ENCODE measurements at regions not wholly inside any gene's neighbourhood (a gene's known extent, or its start where the extent isn't known, plus 50 kb on each side); places are given as distances from the start of the nearest gene placed in this dataset.

GRCh38 chr15:38046257-38047051 is 112.0 kb downstream of the TMCO5A start:
- DNase-seq, result no peak

GRCh38 chr15:38048001-38048455 is 113.6 kb downstream of the TMCO5A start:
- DNase-seq, result no peak

GRCh38 chr15:38049891-38050290 is 115.5 kb downstream of the TMCO5A start:
- no peak for DNase-seq

GRCh38 chr15:38050529-38051448 is 116.3 kb downstream of the TMCO5A start:
- DNase-seq, result no peak

- no peak for DNase-seq
Measured at GRCh38 chr15:38053205-38053604, 118.8 kb downstream of the TMCO5A start.

GRCh38 chr15:38053776-38054175 is 119.3 kb downstream of the TMCO5A start:
- DNase-seq, result no peak

- no peak for DNase-seq
Measured at GRCh38 chr15:38054488-38054887, 120.0 kb downstream of the TMCO5A start.

- no peak for DNase-seq
Measured at GRCh38 chr15:38058596-38059075, 124.2 kb downstream of the TMCO5A start.

- no peak for DNase-seq
Measured at GRCh38 chr15:38059665-38060064, 125.2 kb downstream of the TMCO5A start.

GRCh38 chr15:38061856-38062649 is 127.6 kb downstream of the TMCO5A start:
- DNase-seq, result no peak

- no peak for DNase-seq
Measured at GRCh38 chr15:38062696-38063095, 128.3 kb downstream of the TMCO5A start.

- no peak for DNase-seq
Measured at GRCh38 chr15:38065721-38066345, 131.4 kb downstream of the TMCO5A start.

GRCh38 chr15:38066612-38067011 is 132.2 kb downstream of the TMCO5A start:
- no peak for DNase-seq

- peak in 2 of 3 experiments; percentile 2 to 52 for DNase-seq
Measured at GRCh38 chr15:38068626-38069391, 134.4 kb downstream of the TMCO5A start.

- peak in 2 of 3 experiments; percentile 4 to 47 for DNase-seq
Measured at GRCh38 chr15:38069511-38070011, 135.1 kb downstream of the TMCO5A start.

- no peak for DNase-seq
Measured at GRCh38 chr15:38070778-38071177, 136.3 kb downstream of the TMCO5A start.

- DNase-seq, result no peak
Measured at GRCh38 chr15:38071211-38071972, 137.0 kb downstream of the TMCO5A start.

GRCh38 chr15:38072007-38072347 is 137.5 kb downstream of the TMCO5A start:
- DNase-seq, result no peak

- DNase-seq, result peak in 1 of 3 experiments; percentile 36
Measured at GRCh38 chr15:38072348-38073177, 138.1 kb downstream of the TMCO5A start.
